ENCODE measurements at regions not wholly inside any gene's neighbourhood (a gene's known extent, or its start where the extent isn't known, plus 50 kb on each side); places are given as distances from the start of the nearest gene placed in this dataset.

GRCh38 chr12:19633641-19634040, 194.3 kb downstream of the AEBP2 start:
- DNase-seq (ENCODE audit: low read depth in 2 of 2): no peak
- H3K9ac ChIP-seq (ENCODE audit: insufficient read depth, low read length): no peak overlapping the region
- H3K36me3 ChIP-seq (ENCODE audit: control insufficient read depth, insufficient read depth, low read length): no peaks in the 10 kb centered on the region
- no peak overlapping the region for H3K4me3 ChIP-seq (replicated peaks in 1 of 4; ENCODE audit: control extremely low read depth in 1 of 4, insufficient read depth in 1 of 4, low read depth in 3 of 4, low read length in 4 of 4)
- H3K27ac ChIP-seq (ENCODE audit: insufficient read depth, low read length): no peak overlapping the region
- H3K4me2 ChIP-seq (ENCODE audit: extremely low read depth, insufficient read depth, low read length): no peak overlapping the region
- H3K9me3 ChIP-seq (ENCODE audit: control insufficient read depth, insufficient read depth, low read depth, low read length): no peaks in the 10 kb centered on the region
- H4K20me1 ChIP-seq (ENCODE audit: control insufficient read depth, extremely low read depth, insufficient read depth, low read length): no peaks in the 10 kb centered on the region
- no peaks in the 10 kb centered on the region for H3K79me2 ChIP-seq (ENCODE audit: control insufficient read depth, insufficient read depth, low read length)
- TF ChIP-seq EZH2 (IDR thresholded peaks at IDR 0.05; ENCODE audit: low read length, missing control alignments) (no peak), CTCF (conservative IDR thresholded peaks at IDR 0.05 in 1 of 2, IDR thresholded peaks at IDR 0.05 in 1 of 2; ENCODE audit: low read depth in 1 of 2, low read length in 2 of 2) (no peak)
- H3K4me1 ChIP-seq (ENCODE audit: control insufficient read depth, extremely low read depth, insufficient read depth, low read length): no peaks in the 10 kb centered on the region
- no peaks in the 10 kb centered on the region for H3K27me3 ChIP-seq (ENCODE audit: control insufficient read depth, insufficient read depth, low read length)
- no peak overlapping the region for H2AFZ ChIP-seq (ENCODE audit: low read length)

DNA sequence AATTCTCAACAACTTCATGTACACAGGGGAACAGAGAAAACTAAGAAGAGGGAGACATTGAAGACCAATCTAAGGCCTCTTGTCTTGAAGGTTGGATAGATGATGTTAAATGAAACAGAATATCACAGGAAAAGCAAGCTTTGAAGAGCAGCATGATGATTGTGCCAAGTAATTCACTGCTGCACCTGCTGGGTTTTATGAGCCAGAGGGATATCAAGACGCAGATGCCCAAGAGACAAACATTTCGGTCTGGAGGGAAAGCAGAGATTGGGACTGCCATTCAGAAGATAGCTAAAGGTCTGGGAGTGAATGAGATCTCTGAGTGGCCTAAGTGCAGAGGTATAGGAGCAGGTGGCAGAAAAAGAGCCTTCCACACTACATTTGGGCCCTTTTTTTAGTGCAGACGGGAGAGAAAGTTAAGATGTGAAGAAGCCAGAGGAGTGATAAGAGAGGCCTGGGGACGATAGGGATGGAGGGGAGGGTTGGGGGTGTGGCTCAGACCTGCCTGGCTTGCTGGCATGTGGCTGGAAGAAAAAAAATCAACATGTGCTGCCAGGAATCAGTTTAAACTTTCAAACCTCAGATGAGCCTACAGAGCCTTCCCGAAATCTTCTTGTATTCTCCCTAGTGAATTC, 200.6 kb downstream of the AEBP2 start:
- H4K20me1 ChIP-seq (ENCODE audit: control insufficient read depth, extremely low read depth, insufficient read depth, low read length): no peaks in the 10 kb centered on the region
- no peaks in the 10 kb centered on the region for H3K27me3 ChIP-seq (ENCODE audit: control insufficient read depth, insufficient read depth, low read length)

More for the DNA sequence above, 200.6 kb downstream of the AEBP2 start:
- H2AFZ ChIP-seq (ENCODE audit: low read length): no peak overlapping the region
- no peak for TF ChIP-seq CTCF (conservative IDR thresholded peaks at IDR 0.05 in 1 of 2, IDR thresholded peaks at IDR 0.05 in 1 of 2; ENCODE audit: low read depth in 1 of 2, low read length in 2 of 2)
- no peak for TF ChIP-seq EZH2 (IDR thresholded peaks at IDR 0.05; ENCODE audit: low read length, missing control alignments)
- no peaks in the 10 kb centered on the region for H3K9me3 ChIP-seq (ENCODE audit: control insufficient read depth, insufficient read depth, low read depth, low read length)
- no peaks in the 10 kb centered on the region for H3K36me3 ChIP-seq (ENCODE audit: control insufficient read depth, insufficient read depth, low read length)
- no peak overlapping the region for H3K9ac ChIP-seq (ENCODE audit: insufficient read depth, low read length)
- no peak for DNase-seq (ENCODE audit: low read depth in 2 of 2)
- no peak overlapping the region for H3K4me3 ChIP-seq (replicated peaks in 1 of 4; ENCODE audit: control extremely low read depth in 1 of 4, insufficient read depth in 1 of 4, low read depth in 3 of 4, low read length in 4 of 4)
- no peak overlapping the region for H3K4me2 ChIP-seq (ENCODE audit: extremely low read depth, insufficient read depth, low read length)
- H3K4me1 ChIP-seq (ENCODE audit: control insufficient read depth, extremely low read depth, insufficient read depth, low read length): no peaks in the 10 kb centered on the region
- no peak overlapping the region for H3K27ac ChIP-seq (ENCODE audit: insufficient read depth, low read length)
- H3K79me2 ChIP-seq (ENCODE audit: control insufficient read depth, insufficient read depth, low read length): no peaks in the 10 kb centered on the region

Data from fibroblast of lung (primary cell).